ENCODE measurements at regions not wholly inside any gene's neighbourhood (a gene's known extent, or its start where the extent isn't known, plus 50 kb on each side); places are given as distances from the start of the nearest gene placed in this dataset.

GRCh38 chr14:43249116-43249515 lies 1258.0 kb downstream of the FSCB start:
- TF ChIP-seq, protein P1, sequence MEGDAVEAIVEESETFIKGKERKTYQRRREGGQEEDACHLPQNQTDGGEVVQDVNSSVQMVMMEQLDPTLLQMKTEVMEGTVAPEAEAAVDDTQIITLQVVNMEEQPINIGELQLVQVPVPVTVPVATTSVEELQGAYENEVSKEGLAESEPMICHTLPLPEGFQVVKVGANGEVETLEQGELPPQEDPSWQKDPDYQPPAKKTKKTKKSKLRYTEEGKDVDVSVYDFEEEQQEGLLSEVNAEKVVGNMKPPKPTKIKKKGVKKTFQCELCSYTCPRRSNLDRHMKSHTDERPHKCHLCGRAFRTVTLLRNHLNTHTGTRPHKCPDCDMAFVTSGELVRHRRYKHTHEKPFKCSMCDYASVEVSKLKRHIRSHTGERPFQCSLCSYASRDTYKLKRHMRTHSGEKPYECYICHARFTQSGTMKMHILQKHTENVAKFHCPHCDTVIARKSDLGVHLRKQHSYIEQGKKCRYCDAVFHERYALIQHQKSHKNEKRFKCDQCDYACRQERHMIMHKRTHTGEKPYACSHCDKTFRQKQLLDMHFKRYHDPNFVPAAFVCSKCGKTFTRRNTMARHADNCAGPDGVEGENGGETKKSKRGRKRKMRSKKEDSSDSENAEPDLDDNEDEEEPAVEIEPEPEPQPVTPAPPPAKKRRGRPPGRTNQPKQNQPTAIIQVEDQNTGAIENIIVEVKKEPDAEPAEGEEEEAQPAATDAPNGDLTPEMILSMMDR (IDR thresholded peaks at IDR 0.05), result no peak
- no peak for TF ChIP-seq POLR2A (IDR thresholded peaks at IDR 0.05)
